Nephron (organoid): ENCODE measurements at regions not wholly inside any gene's neighbourhood (a gene's known extent, or its start where the extent isn't known, plus 50 kb on each side); places are given as distances from the start of the nearest gene placed in this dataset.
"Not testable (repeated sequence)": the region's sequence is repeated elsewhere in the genome, so short reads cannot be mapped to it uniquely, and the experiment has no call there.

Experiments
- H3K27ac Mint-ChIP-seq, 3 experiments: 2 replicates each; pipeline ENCODE4 v1.8.0; 2020; ENCODE audit warnings: mixed read lengths in 3 of 3, mild to moderate bottlenecking in 2 of 3, moderate library complexity in 1 of 3
- H3K27me3 Mint-ChIP-seq: 2 replicates; pipeline ENCODE4 v1.8.0; 2021; ENCODE audit warnings: low read depth, mild to moderate bottlenecking, moderate library complexity, mixed read lengths
- H3K36me3 Mint-ChIP-seq: 2 replicates; pipeline ENCODE4 v1.8.0; 2020; ENCODE audit warnings: low read depth, mixed read lengths
- H3K4me1 Mint-ChIP-seq: 2 replicates; pipeline ENCODE4 v1.8.0; 2020; ENCODE audit warnings: mixed read lengths
- H3K4me3 Mint-ChIP-seq, 3 experiments: 2 replicates each; pipeline ENCODE4 v1.8.0; 2020; ENCODE audit warnings: mild to moderate bottlenecking in 3 of 3, mixed read lengths in 3 of 3, moderate library complexity in 2 of 3
- H3K9me3 Mint-ChIP-seq: 2 replicates; pipeline ENCODE4 v1.8.0; 2020; ENCODE audit warnings: mixed read lengths
- CTCF ChIP-seq, 3 experiments: fragments of 200-600 bp; sonication (generic); IDR thresholded peaks; one replicate each; pipeline ENCODE4 v1.5.0; 2021; ENCODE audit warnings: antibody characterized with exemption in 3 of 3; ENCODE audit not compliant: unreplicated experiment in 3 of 3

GRCh38 chr10:9939716-9940115, 1078.0 kb upstream of the CELF2 start:
- Mint-ChIP-seq H3K9me3 (peaks cover 11% of the 10 kb centered on the region), H3K36me3 (no peaks in the 10 kb centered on the region), H3K4me1 (no peaks in the 10 kb centered on the region), H3K27me3 (peaks cover 20% of the 10 kb centered on the region), H3K27ac (no peak overlapping the region), H3K4me3 (no peak overlapping the region)
- no peak for TF ChIP-seq CTCF (IDR thresholded peaks at IDR 0.05; ENCODE audit: unreplicated experiment in 3 of 3)

GRCh38 chr10:9944690-9945089, 1073.0 kb upstream of the CELF2 start:
- H3K27ac Mint-ChIP-seq: no peak overlapping the region
- no peaks in the 10 kb centered on the region for H3K36me3 Mint-ChIP-seq
- H3K9me3 Mint-ChIP-seq: peaks cover 9% of the 10 kb centered on the region
- H3K4me1 Mint-ChIP-seq: no peaks in the 10 kb centered on the region
- no peak overlapping the region for H3K4me3 Mint-ChIP-seq
- peaks cover 13% of the 10 kb centered on the region for H3K27me3 Mint-ChIP-seq
- TF ChIP-seq CTCF (IDR thresholded peaks at IDR 0.05; ENCODE audit: unreplicated experiment in 3 of 3): no peak

GRCh38 chr10:9950070-9950469, 1067.6 kb upstream of the CELF2 start:
- no peak overlapping the region for H3K27ac Mint-ChIP-seq
- H3K9me3 Mint-ChIP-seq: no peaks in the 10 kb centered on the region
- H3K4me1 Mint-ChIP-seq: no peaks in the 10 kb centered on the region
- H3K36me3 Mint-ChIP-seq: no peaks in the 10 kb centered on the region
- H3K4me3 Mint-ChIP-seq: no peak overlapping the region
- H3K27me3 Mint-ChIP-seq: no peaks in the 10 kb centered on the region
- no peak for TF ChIP-seq CTCF (IDR thresholded peaks at IDR 0.05; ENCODE audit: unreplicated experiment in 3 of 3)

- no peaks in the 10 kb centered on the region for H3K9me3 Mint-ChIP-seq
- no peak overlapping the region for H3K4me3 Mint-ChIP-seq
- no peaks in the 10 kb centered on the region for H3K36me3 Mint-ChIP-seq
- no peaks in the 10 kb centered on the region for H3K27me3 Mint-ChIP-seq
- H3K27ac Mint-ChIP-seq: no peak overlapping the region
- H3K4me1 Mint-ChIP-seq: no peaks in the 10 kb centered on the region
- TF ChIP-seq CTCF (IDR thresholded peaks at IDR 0.05; ENCODE audit: unreplicated experiment in 3 of 3): no peak
Observed at GRCh38 chr10:9951481-9952257, 1066.0 kb upstream of the CELF2 start.

GRCh38 chr10:9957351-9957750, 1060.3 kb upstream of the CELF2 start:
- Mint-ChIP-seq H3K27me3 (no peaks in the 10 kb centered on the region), H3K4me1 (no peaks in the 10 kb centered on the region), H3K27ac (no peak overlapping the region), H3K4me3 (no peak overlapping the region), H3K36me3 (no peaks in the 10 kb centered on the region), H3K9me3 (peaks cover 5% of the 10 kb centered on the region)
- no peak for TF ChIP-seq CTCF (IDR thresholded peaks at IDR 0.05; ENCODE audit: unreplicated experiment in 3 of 3)

- H3K4me3 Mint-ChIP-seq, H3K9me3 Mint-ChIP-seq, H3K36me3 Mint-ChIP-seq, H3K27ac Mint-ChIP-seq, H3K4me1 Mint-ChIP-seq, H3K27me3 Mint-ChIP-seq: not testable (repeated sequence)
Observed at GRCh38 chr10:9957876-9958275, 1059.8 kb upstream of the CELF2 start.
